Stimulated activated CD8-positive, alpha-beta memory T cell treated with anti-CD3 and anti-CD28 coated beads, Interleukin-7, amount 100 ng/mL, for 48 hours (primary cell): ENCODE measurements at regions not wholly inside any gene's neighbourhood (a gene's known extent, or its start where the extent isn't known, plus 50 kb on each side); places are given as distances from the start of the nearest gene placed in this dataset.
"Not testable (repeated sequence)": the region's sequence is repeated elsewhere in the genome, so short reads cannot be mapped to it uniquely, and the experiment has no call there.

ENCODE experiments used
- DNase-seq, 2 donors: peaks; one replicate each; pipeline ENCODE4 v3.0.0-alpha.2; 2020; ENCODE audit warnings: low read depth in 1 of 2; ENCODE audit errors: extremely low read depth in 1 of 2

DNA sequence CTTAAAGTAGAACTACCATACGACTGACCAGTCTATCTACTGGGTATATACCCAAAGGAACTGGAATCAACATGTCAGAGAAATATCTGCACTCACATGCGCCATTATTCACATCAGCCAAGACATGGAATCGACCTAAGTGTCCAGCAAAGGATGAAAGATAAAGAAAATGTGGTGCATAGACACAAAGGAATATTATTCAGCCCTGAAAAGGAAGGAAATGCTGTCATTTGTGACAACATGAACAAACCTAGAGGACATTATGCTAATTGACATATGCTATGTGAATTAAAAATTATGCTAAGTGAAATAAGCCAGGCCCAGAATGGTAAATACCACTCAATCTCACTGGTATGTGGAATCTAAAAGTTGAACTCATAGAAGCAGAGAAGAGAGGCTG, 123.7 kb downstream of the KLF6 start:
- DNase-seq: no peak

DNA sequence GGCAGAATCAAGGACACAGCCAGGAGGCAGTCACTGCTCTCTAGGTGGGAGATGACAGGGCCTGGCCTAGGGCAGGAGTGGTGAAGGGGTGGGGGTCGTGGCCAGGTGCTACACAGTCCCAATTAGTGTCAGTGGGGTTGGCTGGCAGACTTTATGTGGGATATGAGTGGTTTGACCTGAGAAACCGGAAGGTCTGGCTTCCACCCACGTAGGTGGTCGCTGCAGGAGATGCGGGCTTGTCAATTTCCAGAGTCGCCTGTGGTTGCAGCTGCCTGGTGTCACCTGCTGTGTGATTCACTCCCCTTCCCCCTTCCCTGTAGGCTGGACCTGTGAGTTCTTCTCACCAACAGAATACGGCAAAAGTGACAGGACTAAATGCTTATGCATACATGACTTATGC, 124.3 kb downstream of the KLF6 start:
- no peak for DNase-seq

DNA sequence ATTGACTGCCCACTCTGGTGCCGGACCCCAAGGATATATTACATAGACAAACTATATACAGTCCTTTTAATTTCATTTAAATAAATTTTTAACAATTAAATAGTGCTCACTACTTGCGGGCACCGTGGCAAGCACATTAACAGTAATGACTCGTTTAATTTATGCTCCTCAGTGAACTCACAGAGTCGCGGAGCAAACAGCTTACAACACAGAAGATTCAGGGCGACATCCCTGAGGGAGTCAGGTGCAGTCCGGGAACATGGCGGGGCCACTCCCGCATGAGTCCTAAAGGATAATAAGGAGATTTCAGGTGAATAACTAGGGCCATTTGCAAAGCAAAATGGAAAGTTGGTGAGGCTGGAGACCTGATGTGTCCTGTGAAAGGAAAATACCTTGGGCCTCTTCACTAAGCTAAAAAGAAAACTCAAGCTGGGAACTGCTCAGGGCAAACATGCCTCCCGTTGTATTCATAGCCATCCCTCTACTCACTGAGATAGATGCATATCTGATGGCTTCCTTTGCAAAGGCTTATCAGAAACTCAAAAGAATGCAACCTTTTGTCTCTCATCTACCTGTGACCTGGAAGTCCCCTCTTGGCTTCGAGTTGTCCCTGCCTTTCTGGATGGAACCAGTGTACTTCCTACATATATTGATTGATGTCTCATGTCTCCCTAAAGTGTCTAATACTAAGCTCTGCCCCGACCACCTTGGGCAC, 125.6 kb downstream of the KLF6 start:
- DNase-seq: no peak

DNA sequence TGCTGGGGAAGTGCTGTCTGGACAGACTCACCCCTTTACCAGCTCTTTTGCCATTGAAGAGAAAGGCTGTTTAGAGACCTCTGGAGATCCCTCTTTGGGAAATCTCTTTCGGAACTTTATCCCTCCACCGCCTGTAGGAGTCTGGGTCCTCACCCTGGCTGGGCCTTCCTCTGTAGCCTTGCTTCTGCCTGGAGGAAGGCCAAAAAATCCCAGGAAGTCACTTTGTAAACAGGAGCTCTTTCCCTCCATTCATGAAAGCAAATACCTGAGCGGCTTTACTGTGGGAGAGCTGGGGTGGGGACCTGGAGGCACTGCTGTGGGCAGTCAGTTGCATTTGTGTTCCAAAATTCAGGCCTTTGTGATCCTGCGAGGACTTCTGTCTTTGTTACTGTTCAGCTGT, 126.2 kb downstream of the KLF6 start:
- DNase-seq: no peak

DNA sequence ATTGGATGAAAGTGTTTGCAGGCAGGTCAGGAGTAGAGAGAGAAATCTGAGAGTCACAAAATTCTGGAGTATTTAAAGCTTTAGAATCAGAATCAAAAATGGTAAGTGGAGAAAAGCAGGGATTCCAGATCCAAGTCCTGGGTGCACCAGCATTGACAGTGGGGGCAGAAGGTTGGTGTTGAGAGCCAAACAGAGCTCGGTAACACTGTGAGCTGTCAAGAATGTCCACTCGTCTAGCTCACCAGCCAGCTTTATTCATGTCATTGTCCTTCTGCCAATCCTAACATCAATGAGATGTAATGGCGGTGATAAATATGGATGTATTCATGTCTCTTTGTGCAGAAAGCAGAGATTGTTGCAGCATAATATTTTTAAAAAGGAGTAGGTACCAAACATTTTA, 128.8 kb downstream of the KLF6 start:
- DNase-seq: no peak

DNA sequence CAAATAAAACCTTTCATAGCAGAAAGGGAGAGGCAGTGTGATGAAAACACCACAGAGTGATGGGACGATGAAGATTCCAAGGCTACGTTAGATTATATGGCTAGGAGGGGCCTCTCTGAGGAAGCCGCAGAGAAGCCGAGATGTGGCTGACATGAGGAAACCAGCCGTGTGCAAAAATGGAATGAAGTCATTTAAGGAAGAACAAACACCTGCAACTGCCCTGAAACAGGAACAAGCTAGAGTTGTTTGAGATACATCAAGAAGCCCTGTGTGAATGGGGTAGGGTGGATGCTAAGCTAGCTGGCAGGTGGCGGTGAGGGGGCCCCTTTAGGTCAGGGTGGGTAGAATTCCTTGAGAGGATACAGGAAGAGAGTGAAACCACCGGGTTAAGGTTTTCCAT, 129.5 kb downstream of the KLF6 start:
- DNase-seq: no peak

DNA sequence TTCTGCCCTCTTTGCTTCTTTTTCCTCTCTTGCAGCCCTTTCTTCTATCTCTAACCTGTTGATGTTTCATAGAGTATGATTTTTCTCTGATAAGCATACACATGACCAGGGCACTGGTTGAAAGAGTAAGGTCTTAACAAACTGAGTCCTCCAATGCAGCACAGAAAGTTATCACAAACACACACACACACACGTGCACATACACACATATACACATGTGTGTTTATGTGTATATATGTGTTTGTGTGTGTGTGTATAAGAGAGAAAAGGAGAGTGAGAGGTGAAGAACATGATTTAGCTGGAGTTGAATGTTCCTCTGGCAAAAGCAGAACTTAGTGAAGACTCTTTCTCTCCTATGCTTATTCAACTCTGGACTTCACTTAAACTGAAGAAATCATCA, 130.0 kb downstream of the KLF6 start:
- no peak for DNase-seq

DNA sequence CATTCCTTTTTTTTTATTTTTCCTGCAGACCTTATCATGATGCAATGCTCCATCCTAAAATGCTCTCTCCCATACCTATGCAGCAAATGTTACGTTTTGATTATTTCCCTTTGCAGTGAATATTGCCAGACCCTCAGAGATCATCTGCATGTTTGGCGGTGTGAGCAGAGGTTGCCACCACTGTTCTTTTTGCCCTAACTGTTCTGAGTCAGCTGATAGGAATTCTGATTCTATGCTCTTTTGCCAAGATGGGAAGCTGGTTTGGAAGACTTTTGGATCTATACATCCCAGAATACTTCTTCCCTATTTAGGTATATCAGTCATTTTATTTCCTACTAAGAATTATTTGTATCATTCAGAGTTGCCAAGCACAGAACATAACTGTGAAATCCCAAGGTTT, 130.5 kb downstream of the KLF6 start:
- DNase-seq: no peak

DNA sequence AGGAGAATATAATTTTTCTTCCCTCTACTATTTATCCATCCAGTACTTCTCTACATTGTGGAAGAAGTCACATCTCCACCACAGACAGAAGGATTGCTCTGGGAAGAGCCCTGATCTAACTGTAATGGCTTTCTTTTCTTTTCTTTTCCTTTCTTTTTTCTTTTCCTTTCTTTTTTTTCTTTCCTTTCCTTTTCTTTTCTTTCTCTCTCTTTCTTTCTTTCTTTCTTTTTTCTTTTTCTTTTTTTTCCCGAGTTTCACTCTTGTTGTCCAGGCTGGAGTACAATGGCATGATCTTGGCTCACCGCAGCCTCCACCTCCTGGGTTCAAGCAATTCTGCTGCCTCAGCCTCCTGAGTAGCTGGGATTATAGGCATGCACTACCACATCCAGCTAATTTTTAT, 131.7 kb downstream of the KLF6 start:
- DNase-seq: not testable (repeated sequence)

DNA sequence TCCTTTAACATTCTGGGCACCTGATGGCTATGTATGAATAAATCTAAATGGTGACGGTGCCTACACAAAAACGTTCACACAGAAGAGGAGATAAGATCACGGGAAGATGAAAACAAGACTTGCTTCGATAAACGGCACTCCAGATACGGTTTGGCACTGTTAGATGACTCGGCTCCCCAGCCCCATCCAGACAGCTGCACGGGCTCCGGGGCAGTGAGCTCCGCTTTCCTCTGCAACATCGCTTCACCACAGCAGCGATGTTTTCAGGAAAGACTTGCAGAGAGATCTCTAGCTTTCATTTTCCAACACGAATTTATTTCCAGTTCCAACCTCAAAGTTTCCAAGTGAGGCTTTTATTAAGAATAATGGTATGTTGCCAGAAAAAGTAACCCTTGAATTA, 132.1 kb downstream of the KLF6 start:
- DNase-seq: no peak

DNA sequence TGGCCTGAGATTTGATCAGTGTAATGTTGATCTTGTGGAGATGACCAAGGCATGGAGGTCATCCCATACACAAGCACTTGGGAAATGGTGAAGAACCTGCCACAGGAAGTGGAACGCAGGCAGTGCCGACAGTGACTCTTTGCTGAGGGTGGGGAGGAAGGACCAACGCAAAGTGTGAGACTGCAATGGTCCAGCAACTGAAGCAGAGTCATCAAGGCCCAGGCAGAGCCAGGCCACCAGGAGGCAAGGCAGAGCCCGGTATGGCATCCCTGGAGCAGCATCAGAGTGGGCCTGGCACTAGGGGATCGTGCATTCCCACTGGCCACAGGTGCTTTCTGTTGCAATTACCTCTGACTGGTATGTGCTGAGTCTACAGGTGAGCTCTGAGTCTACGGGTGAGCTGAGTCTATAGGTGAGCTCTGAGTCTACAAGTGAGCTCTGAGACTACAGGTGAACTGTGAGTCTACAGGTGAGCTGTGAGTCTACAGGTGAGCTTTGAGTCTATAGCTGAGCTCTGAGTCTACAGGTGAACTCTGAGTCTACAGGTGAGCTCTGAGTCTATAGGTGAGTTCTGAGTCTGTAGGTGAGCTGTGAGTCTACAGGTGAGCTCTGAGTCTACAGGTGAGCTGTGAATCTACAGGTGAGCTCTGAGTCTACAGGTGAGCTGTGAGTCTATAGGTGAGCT, 132.9 kb downstream of the KLF6 start:
- DNase-seq: no peak

DNA sequence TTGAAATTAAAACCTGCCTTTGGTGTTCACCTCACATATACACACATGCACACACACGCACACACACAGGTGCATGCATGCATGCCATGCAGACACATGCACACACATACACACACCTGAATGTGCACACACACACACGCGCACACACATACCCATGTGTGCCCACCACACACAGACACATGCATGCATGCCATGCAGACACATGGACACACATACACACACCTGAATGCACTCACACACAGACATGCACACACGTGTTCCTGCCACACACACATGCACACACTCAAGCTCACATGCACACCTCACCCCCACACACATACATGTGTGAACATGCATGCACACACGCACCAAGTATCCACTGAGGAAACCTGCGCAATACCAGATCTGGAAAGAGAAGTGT, 136.4 kb downstream of the KLF6 start:
- DNase-seq: no peak

DNA sequence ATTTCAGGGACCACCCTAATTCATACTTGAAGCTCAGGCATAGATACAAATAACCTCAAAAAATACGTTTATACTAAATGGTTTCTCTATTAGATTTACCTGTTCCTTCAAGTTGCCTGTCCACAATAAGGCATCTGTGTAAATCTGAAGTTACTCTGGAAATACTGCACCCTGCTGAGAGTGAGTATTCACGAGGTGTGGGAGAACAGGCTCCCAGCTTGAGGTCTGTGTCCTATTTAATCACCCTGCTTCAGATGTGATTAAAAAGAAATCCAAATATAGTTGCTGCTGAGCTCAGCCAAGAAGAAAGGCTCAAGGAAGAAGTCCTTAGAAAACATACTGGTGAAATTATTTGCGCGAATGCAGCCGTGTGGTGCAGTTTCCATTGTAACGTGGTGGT, 136.8 kb downstream of the KLF6 start:
- DNase-seq: no peak

DNA sequence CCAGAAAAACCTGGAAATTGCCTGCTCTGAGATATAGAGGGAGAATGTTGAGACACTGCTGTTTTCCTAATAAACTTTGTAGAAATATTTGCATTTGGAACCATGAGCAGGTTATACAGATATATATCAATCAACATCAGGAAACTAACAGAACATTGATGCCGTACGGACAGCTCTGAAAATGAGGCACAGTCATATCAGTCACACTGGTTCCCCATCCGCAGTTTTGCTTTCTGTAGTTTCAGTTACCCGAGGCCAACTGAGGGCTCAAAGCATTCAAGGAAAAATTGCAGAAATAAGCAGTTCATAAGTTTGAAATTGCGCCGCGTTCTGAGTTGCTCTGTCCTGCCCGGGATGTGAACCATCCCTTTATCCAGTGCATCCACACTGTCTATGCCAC, 137.9 kb downstream of the KLF6 start:
- DNase-seq: no peak

DNA sequence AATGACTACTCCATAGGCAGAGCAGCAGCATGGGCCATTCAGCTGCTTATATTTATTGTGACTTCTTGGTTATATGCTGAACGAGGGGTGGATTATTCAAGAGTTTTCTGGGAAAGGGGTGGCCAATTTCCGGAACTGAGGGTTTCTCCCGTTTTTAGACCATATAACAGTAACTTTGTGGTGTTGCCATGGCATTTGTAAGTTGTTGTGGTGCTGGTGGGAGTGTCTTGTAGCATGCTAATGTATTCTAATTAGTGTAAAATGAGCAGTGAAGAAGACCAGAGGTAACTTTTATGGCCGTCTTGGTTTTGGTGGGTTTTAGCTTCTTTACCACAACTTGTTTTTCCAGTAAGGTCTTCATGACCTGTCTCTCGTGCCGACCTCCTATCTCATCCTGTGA, 139.6 kb downstream of the KLF6 start:
- DNase-seq: no peak

DNA sequence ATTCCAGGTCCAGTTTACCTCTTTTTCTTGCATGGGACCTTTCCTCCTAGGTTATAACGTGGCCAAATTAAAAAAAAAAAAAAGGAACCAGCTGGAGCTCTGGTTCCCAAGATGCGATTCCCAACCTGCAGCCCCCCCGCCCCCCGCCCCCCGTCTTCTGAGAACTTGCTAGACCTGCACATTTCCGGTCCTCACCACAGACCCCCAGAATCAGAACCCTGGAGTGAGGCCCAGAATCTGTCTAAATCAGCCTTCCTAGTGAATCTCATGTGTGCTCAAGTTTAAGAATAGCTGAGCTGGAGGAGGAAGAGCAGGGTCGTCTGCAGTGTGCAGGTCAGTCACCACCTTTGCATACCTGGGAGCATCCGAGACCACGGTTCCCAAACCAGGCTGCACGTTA, 144.2 kb downstream of the KLF6 start:
- DNase-seq: no peak

DNA sequence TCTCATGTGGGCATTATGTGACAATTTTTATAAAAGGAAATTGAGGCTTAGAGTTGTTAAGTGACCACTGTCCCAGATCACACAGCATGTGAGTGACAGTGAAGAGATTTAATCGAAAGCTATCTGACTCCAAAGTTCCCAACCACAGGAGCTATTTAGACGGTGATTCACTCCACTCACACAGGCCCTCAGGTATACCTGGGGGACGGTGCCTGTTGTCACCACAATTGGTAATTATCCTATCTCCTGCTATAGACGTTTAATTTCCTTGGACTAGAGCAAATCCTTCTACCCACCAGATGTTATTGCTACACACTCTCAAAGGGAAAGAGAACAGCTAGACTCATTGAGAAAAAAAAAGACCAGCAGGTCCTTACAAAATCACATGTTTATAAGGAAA, 145.5 kb downstream of the KLF6 start:
- no peak for DNase-seq

DNA sequence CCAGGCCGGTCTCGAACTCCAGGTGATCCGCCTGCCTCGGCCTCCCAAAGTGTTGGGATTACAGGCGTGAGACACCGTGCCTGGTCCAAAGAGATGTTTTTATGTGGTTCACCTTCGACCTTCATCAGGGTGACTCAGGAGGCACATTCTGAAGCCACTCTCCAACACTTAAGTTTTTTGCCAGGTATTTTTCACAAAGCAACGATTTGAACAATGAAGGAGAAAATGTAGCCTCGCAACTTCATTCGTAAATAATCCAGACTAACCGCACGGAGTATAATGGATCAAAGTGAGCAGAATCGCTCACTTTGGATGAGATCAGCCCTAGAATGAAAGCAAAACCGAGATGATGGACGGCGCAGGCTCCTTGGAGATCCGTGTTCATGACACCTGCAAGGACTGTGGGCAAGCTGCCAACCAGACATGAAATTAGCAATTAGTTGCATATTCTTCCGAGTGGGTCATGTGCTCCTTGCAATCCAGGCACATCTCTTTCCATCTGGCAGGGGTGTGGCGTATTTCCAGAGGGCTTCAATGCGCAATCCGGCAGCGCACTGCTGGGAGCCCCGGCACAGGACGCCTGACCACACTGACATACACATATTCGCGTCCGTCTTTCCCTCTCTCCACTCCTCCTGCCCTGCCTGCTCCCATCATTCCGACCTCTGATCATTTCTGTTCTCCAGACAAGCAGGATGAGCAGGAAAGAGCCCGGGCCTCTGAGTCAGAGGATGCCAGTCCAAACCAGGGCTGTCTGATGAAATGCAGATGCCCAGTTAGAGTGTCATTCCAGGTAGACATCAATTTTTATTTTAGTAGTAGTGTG, 148.4 kb downstream of the KLF6 start:
- DNase-seq: no peak

DNA sequence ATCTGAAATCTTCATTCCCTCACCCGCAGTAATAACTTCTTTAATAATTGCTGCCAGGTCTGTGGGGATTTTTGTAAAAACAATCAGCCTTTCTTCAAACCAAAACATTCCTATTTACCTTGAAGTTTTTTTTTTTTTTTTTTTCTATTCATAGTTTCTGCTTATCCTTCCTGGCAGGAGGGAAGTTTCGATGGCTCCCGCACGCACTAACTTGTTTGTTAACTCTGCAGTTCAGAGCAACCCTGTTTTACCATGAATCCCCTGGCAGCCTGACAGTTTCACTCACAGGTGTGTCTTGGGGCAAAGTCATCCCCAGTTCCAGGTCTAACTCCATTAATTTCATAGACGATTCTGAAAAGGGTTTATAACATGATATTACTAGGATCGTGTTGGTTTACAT, 149.3 kb downstream of the KLF6 start:
- DNase-seq: no peak

DNA sequence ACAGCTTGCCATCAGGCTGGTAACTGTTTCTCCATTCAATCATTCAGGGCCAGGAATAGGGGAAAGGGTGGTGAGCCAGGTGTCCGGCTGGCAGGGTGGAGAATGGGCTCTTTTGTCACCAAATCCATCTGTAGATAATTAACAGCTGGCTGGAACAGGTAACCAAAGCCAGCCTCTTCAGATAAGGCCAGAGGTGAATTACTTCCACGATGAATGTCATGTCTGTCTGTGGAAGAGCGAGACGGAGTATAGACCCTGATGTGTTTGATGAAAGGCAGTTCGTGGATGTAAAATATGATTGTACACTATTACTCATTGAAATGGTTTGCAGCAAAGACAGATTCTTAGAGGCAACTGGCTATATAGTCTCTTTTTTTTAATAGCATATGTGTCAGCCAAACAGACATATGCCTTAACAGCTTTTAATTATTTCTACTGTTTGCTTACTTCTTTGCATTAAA, 149.8 kb downstream of the KLF6 start:
- no peak for DNase-seq

DNA sequence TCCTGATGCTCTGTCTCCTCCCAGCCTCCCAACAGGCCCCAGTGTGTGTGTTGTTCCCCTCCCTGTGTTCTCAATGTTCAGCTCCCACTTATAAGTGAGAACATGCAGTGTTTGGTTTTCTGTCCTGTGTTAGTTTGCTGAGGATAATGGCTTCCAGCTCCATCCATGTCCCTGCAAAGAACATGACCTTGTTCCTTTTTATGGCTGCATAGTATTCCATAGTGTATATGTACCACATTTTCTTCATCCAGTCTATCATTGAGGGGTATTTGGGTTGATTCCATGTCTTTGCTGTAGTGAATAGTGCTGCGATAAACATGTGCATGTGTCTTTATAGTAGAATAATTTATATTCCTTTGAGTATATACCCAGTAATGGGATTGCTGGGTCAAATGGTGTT, 150.4 kb downstream of the KLF6 start:
- not testable (repeated sequence) for DNase-seq
